ENCODE measurements at regions not wholly inside any gene's neighbourhood (a gene's known extent, or its start where the extent isn't known, plus 50 kb on each side); places are given as distances from the start of the nearest gene placed in this dataset.

- FAIRE-seq = no peak
- no peak for TF ChIP-seq POLR2A (IDR thresholded peaks at IDR 0.05; ENCODE audit: low read depth, low read length)
- DNase-seq (ENCODE audit: insufficient read length, low spot score) = no peak
These were observed 377.1 kb downstream of the FOXA2 start for GRCh38 chr20:22207280-22207679.

GRCh38 chr20:22204801-22205200 lies 379.6 kb downstream of the FOXA2 start:
- DNase-seq (ENCODE audit: insufficient read length, low spot score) (no peak), FAIRE-seq (no peak)
- TF ChIP-seq POLR2A (IDR thresholded peaks at IDR 0.05; ENCODE audit: low read depth, low read length) = no peak

- FAIRE-seq = no peak
- no peak for DNase-seq (ENCODE audit: insufficient read length, low spot score)
- no peak for TF ChIP-seq POLR2A (IDR thresholded peaks at IDR 0.05; ENCODE audit: low read depth, low read length)
These were observed 402.2 kb downstream of the FOXA2 start for GRCh38 chr20:22182148-22182547.

- DNase-seq (ENCODE audit: insufficient read length, low spot score) (no peak), FAIRE-seq (no peak)
- TF ChIP-seq POLR2A (IDR thresholded peaks at IDR 0.05; ENCODE audit: low read depth, low read length) = no peak
These were observed 404.1 kb downstream of the FOXA2 start for GRCh38 chr20:22180244-22180643.

- FAIRE-seq (no peak), DNase-seq (ENCODE audit: insufficient read length, low spot score) (no peak)
- no peak for TF ChIP-seq POLR2A (IDR thresholded peaks at IDR 0.05; ENCODE audit: low read depth, low read length)
These were observed 424.2 kb downstream of the FOXA2 start for GRCh38 chr20:22160101-22160652.

GRCh38 chr20:22159276-22159675 lies 425.1 kb downstream of the FOXA2 start:
- FAIRE-seq = no peak
- TF ChIP-seq POLR2A (IDR thresholded peaks at IDR 0.05; ENCODE audit: low read depth, low read length) = no peak
- DNase-seq (ENCODE audit: insufficient read length, low spot score) = no peak

GRCh38 chr20:22127587-22127986 lies 422.1 kb downstream of the PAX1 start:
- no peak for TF ChIP-seq POLR2A (IDR thresholded peaks at IDR 0.05; ENCODE audit: low read depth, low read length)
- FAIRE-seq (no peak), DNase-seq (ENCODE audit: insufficient read length, low spot score) (no peak)

GRCh38 chr20:22106308-22106938 lies 401.0 kb downstream of the PAX1 start:
- no peak for FAIRE-seq
- no peak for TF ChIP-seq POLR2A (IDR thresholded peaks at IDR 0.05; ENCODE audit: low read depth, low read length)
- DNase-seq (ENCODE audit: insufficient read length, low spot score) = no peak

GRCh38 chr20:22101606-22102005 lies 396.1 kb downstream of the PAX1 start:
- no peak for TF ChIP-seq POLR2A (IDR thresholded peaks at IDR 0.05; ENCODE audit: low read depth, low read length)
- DNase-seq (ENCODE audit: insufficient read length, low spot score) = no peak
- no peak for FAIRE-seq

GRCh38 chr20:22100686-22101085 lies 395.2 kb downstream of the PAX1 start:
- no peak for TF ChIP-seq POLR2A (IDR thresholded peaks at IDR 0.05; ENCODE audit: low read depth, low read length)
- FAIRE-seq (no peak), DNase-seq (ENCODE audit: insufficient read length, low spot score) (no peak)

- no peak for TF ChIP-seq POLR2A (IDR thresholded peaks at IDR 0.05; ENCODE audit: low read depth, low read length)
- DNase-seq (ENCODE audit: insufficient read length, low spot score) (no peak), FAIRE-seq (no peak)
These were observed 393.9 kb downstream of the PAX1 start for GRCh38 chr20:22099348-22099747.

GRCh38 chr20:22098511-22098910 lies 393.0 kb downstream of the PAX1 start:
- DNase-seq (ENCODE audit: insufficient read length, low spot score) (no peak), FAIRE-seq (no peak)
- TF ChIP-seq POLR2A (IDR thresholded peaks at IDR 0.05; ENCODE audit: low read depth, low read length) = no peak

GRCh38 chr20:22093122-22093521 lies 387.7 kb downstream of the PAX1 start:
- no peak for TF ChIP-seq POLR2A (IDR thresholded peaks at IDR 0.05; ENCODE audit: low read depth, low read length)
- no peak for FAIRE-seq
- no peak for DNase-seq (ENCODE audit: insufficient read length, low spot score)

- no peak for FAIRE-seq
- no peak for DNase-seq (ENCODE audit: insufficient read length, low spot score)
- no peak for TF ChIP-seq POLR2A (IDR thresholded peaks at IDR 0.05; ENCODE audit: low read depth, low read length)
These were observed 383.4 kb downstream of the PAX1 start for GRCh38 chr20:22088882-22089281.

- DNase-seq (ENCODE audit: insufficient read length, low spot score) = no peak
- no peak for FAIRE-seq
These were observed 375.5 kb downstream of the PAX1 start for GRCh38 chr20:22080985-22081384.

More at GRCh38 chr20:22080985-22081384, 375.5 kb downstream of the PAX1 start:
- TF ChIP-seq POLR2A (IDR thresholded peaks at IDR 0.05; ENCODE audit: low read depth, low read length) = no peak
